ENCODE measurements at regions not wholly inside any gene's neighbourhood (a gene's known extent, or its start where the extent isn't known, plus 50 kb on each side); places are given as distances from the start of the nearest gene placed in this dataset.

DNA sequence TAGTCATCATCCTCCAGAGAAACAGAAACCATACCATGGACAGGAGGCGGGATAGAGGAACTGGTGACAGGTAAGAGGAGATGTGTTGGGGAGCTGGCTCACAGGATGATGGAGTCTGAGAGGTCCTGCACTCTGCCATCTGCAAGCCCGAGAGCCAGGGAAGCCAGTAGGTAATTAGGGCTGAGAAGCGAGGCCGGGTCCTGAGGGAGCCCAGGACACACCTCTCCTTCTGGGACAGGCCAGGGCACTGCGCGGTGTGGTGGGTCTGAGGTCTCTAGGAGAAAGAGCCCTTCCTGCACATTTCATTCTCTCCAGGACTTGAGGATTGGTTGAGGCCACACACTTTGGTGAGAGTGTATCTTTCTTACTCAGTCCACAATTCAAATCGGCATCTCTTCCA is 415.5 kb downstream of the GLRX3 start:
- no peak for TF ChIP-seq CTCF (IDR thresholded peaks at IDR 0.05)
- no peak for TF ChIP-seq POLR2A (IDR thresholded peaks at IDR 0.05)
